WERI-Rb-1 (cell line): ENCODE measurements at regions not wholly inside any gene's neighbourhood (a gene's known extent, or its start where the extent isn't known, plus 50 kb on each side); places are given as distances from the start of the nearest gene placed in this dataset.
"Not testable (repeated sequence)": the region's sequence is repeated elsewhere in the genome, so short reads cannot be mapped to it uniquely, and the experiment has no call there.

Experiments used
- DNase-seq: peaks from one replicate; pipeline ENCODE4 v3.0.0-alpha.2; 2020
- H3K27ac ChIP-seq: fragments of 250-450 bp; sonication (Bioruptor Pico); 2 replicates; pipeline ENCODE4 v1.5.1; 2020; ENCODE audit warnings: mild to moderate bottlenecking, moderate library complexity
- H3K27me3 ChIP-seq: fragments of 250-450 bp; sonication (Bioruptor Pico); 2 replicates; pipeline ENCODE4 v1.5.1; 2021; ENCODE audit warnings: mild to moderate bottlenecking, low read depth, moderate library complexity; ENCODE audit not compliant: insufficient read depth, severe bottlenecking
- H3K36me3 ChIP-seq: fragments of 250-450 bp; sonication (Bioruptor Pico); 2 replicates; pipeline ENCODE4 v1.5.1; 2020; ENCODE audit warnings: mild to moderate bottlenecking, moderate library complexity
- H3K4me3 ChIP-seq: 2 replicates; pipeline ENCODE4 v1.5.1; 2011; ENCODE audit warnings: low read depth, mild to moderate bottlenecking, control low read depth, low read length
- H3K9me3 ChIP-seq: fragments of 250-450 bp; sonication (Bioruptor Pico); 2 replicates; pipeline ENCODE4 v1.5.1; 2021; ENCODE audit warnings: mild to moderate bottlenecking, moderate library complexity; ENCODE audit not compliant: severe bottlenecking
- TF ChIP-seq, protein P1 (sequence below): IDR thresholded peaks from 2 replicates; pipeline ENCODE4 v1.5.1; 2011; ENCODE audit warnings: low read depth, mild to moderate bottlenecking, control low read depth, inconsistent platforms, low read length

DNA sequence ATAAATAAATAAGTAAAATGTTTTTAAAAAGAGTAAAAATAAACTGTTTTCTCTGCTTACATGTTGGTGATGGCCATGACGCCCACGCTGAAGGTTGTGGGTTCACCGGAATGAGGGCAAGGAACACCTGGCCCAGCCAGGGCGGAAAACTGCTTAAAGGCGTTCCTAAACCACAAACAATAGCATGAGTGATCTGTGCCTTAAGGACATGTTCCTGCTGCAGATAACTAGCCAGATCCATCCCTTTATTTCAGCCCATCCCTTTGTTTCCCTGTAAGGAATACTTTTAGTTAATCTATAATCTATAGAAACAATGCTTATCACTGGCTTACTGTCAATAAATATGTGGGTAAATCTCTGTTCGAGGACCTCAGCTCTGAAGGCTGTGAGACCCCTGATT is 63.3 kb upstream of the CEP78 start:
- not testable (repeated sequence) for H3K27ac ChIP-seq, H3K9me3 ChIP-seq, H3K27me3 ChIP-seq, H3K4me3 ChIP-seq, H3K36me3 ChIP-seq, DNase-seq

DNA sequence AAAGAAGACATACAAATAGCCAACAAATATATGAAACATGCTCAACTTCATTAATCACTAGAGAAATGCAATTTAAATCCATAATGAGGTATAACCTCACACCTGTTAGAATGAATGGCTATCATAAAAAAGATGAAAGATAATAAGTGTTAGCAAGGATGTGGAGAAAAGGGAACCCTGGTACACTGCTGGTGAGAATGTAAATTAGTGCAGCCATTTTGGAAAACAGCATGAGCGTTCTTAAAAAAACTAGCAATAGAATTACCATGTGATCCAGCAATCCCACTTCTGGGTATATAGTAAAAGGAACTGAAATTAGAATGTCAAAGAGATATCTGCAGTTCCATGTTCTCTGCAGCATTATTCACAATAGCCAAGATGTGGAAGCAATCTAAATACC is 64.2 kb upstream of the CEP78 start:
- Histone ChIP-seq H3K27ac (no peak overlapping the region), H3K9me3 (no peaks in the 10 kb centered on the region), H3K27me3 (no peaks in the 10 kb centered on the region), H3K36me3 (no peaks in the 10 kb centered on the region), H3K4me3 (no peak overlapping the region)
- TF ChIP-seq, protein P1, sequence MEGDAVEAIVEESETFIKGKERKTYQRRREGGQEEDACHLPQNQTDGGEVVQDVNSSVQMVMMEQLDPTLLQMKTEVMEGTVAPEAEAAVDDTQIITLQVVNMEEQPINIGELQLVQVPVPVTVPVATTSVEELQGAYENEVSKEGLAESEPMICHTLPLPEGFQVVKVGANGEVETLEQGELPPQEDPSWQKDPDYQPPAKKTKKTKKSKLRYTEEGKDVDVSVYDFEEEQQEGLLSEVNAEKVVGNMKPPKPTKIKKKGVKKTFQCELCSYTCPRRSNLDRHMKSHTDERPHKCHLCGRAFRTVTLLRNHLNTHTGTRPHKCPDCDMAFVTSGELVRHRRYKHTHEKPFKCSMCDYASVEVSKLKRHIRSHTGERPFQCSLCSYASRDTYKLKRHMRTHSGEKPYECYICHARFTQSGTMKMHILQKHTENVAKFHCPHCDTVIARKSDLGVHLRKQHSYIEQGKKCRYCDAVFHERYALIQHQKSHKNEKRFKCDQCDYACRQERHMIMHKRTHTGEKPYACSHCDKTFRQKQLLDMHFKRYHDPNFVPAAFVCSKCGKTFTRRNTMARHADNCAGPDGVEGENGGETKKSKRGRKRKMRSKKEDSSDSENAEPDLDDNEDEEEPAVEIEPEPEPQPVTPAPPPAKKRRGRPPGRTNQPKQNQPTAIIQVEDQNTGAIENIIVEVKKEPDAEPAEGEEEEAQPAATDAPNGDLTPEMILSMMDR: no peak
- no peak for DNase-seq

DNA sequence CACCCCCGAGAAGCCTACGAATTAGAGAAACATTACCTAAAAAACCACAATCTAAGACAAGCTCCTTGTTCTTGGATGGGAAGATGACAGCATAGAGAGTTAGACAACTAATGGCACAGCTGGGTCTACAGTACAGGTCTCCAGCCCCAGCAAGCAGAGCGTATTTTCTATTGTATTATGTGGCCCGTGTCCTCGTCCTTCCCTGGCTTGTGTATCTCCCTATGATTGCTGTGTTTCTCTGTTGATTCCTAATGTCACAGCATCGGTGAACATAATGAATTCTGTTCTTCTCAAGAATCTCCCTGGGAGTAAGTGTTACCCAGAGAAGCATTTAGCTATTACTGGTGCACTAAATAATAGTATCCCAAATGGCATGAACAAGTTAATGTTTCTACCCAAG is 66.8 kb upstream of the CEP78 start:
- no peak overlapping the region for H3K27ac ChIP-seq
- TF ChIP-seq, protein P1: no peak
- no peak overlapping the region for H3K4me3 ChIP-seq
- DNase-seq: no peak
- H3K36me3 ChIP-seq: no peaks in the 10 kb centered on the region
- peaks cover 6% of the 10 kb centered on the region for H3K9me3 ChIP-seq
- H3K27me3 ChIP-seq: no peaks in the 10 kb centered on the region

- TF ChIP-seq, protein P1: no peak
- no peaks in the 10 kb centered on the region for H3K36me3 ChIP-seq
- H3K4me3 ChIP-seq: no peak overlapping the region
- peaks cover 6% of the 10 kb centered on the region for H3K9me3 ChIP-seq
- H3K27ac ChIP-seq: no peak overlapping the region
- no peak for DNase-seq
- no peaks in the 10 kb centered on the region for H3K27me3 ChIP-seq
Observed at GRCh38 chr9:78167356-78167755, 68.5 kb upstream of the CEP78 start.

GRCh38 chr9:78163834-78164233 is 72.0 kb upstream of the CEP78 start:
- H3K27ac ChIP-seq: no peak overlapping the region
- no peaks in the 10 kb centered on the region for H3K27me3 ChIP-seq
- H3K36me3 ChIP-seq: no peaks in the 10 kb centered on the region
- H3K9me3 ChIP-seq: peaks cover 6% of the 10 kb centered on the region
- no peak overlapping the region for H3K4me3 ChIP-seq
- TF ChIP-seq, protein P1: no peak
- no peak for DNase-seq

DNA sequence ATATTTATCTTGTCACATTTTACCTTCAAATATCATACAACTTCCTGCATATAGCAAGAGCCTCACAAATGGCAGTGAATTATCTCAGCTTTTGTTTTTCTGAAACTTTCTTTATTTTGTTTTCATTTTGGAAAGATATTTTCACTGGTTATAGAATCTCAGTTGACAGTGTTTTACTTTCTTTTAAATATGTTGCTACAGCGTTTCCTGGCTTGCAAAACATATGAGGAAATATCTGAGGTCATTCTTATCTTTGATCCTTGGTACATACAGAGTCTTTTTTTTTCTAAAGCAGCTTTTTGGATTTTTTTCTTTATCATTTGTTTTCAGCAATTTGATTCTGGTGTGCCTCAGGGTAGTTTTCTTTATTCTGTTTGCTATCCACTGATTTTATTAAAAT is 77.6 kb upstream of the CEP78 start:
- no peaks in the 10 kb centered on the region for H3K9me3 ChIP-seq
- no peak overlapping the region for H3K4me3 ChIP-seq
- H3K36me3 ChIP-seq: no peaks in the 10 kb centered on the region
- no peak overlapping the region for H3K27ac ChIP-seq
- no peaks in the 10 kb centered on the region for H3K27me3 ChIP-seq
- TF ChIP-seq, protein P1: no peak
- no peak for DNase-seq

DNA sequence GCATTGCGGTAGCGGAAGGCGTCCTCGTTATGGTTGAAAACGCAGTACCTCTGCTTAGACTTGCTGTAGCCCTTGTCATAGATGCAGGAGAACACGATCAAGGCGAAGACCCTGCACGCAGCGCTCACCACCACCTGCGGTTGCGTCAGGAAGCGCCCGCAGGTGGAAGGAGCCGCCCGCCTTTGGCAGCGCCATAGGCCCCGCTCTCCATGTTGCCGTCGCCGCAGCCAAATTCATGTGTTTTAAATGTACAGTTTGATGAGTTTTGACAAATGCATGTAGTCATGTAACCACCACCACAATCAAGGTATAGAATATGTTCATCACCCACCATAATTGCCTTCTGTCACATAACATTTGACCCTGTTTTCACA is 84.9 kb upstream of the CEP78 start:
- H3K9me3 ChIP-seq: no peaks in the 10 kb centered on the region
- H3K36me3 ChIP-seq: no peaks in the 10 kb centered on the region
- TF ChIP-seq, protein P1: no peak
- H3K27me3 ChIP-seq: no peaks in the 10 kb centered on the region
- no peak overlapping the region for H3K27ac ChIP-seq
- no peak overlapping the region for H3K4me3 ChIP-seq
- DNase-seq: no peak
